PC-9 (cell line): ENCODE measurements at regions not wholly inside any gene's neighbourhood (a gene's known extent, or its start where the extent isn't known, plus 50 kb on each side); places are given as distances from the start of the nearest gene placed in this dataset.
A peak's percentile ranks its signal among the peaks of the same experiment; 100 is the strongest.

Experiments
- BruUV-seq: library from RNA; stranded (reverse); fragments of 400-500 nt; replicated peaks from 2 replicates; lab custom pipeline; 2021; lab: Mats Ljungman, UMichigan
- CTCF ChIA-PET: fragments of 300-600 bp; sonication (Branson Sonifier 250); formaldehyde crosslinking; loops from one replicate; lab custom pipeline; 2022; ENCODE audit warnings: antibody characterized with exemption; lab: Charles Lee
- POLR2A ChIA-PET: fragments of 300-600 bp; sonication (Branson Sonifier 250); formaldehyde crosslinking; loops from one replicate; lab custom pipeline; 2022; ENCODE audit warnings: antibody characterized with exemption; ENCODE audit not compliant: unreplicated experiment; lab: Charles Lee
- DNase-seq, 2 experiments: peaks; one replicate each; pipeline versions ENCODE4 v3.0.0 to v3.0.0-alpha.2; 2015 to 2022; ENCODE audit warnings: mixed read lengths in 1 of 2
- H2AFZ ChIP-seq: fragments of 200-600 bp; sonication (generic); 2 replicates; pipeline ENCODE4 v1.8.1; 2017; ENCODE audit warnings: antibody characterized with exemption
- H3F3A ChIP-seq: fragments of 200-600 bp; sonication (generic); 2 replicates; pipeline ENCODE4 v1.8.1; 2017; ENCODE audit warnings: antibody characterized with exemption, mild to moderate bottlenecking, low read depth; ENCODE audit not compliant: insufficient read depth
- H3K27ac ChIP-seq: fragments of 200-600 bp; sonication (generic); 2 replicates; pipeline ENCODE4 v1.6.1; 2016; ENCODE audit warnings: mixed run types
- H3K27me3 ChIP-seq: fragments of 200-600 bp; sonication (generic); 2 replicates; pipeline ENCODE4 v1.6.1; 2016; ENCODE audit warnings: low read depth, mixed run types; ENCODE audit not compliant: insufficient read depth
- H3K36me3 ChIP-seq: fragments of 200-600 bp; sonication (generic); 2 replicates; pipeline ENCODE4 v1.6.1; 2016; ENCODE audit warnings: low read depth, mixed run types
- H3K4me1 ChIP-seq: fragments of 200-600 bp; sonication (generic); replicated peaks from 2 replicates; pipeline ENCODE4 v1.6.1; 2016; ENCODE audit warnings: mixed run types; ENCODE audit not compliant: insufficient read depth
- H3K4me2 ChIP-seq: fragments of 200-600 bp; sonication (generic); 2 replicates; pipeline ENCODE4 v1.6.1; 2017; ENCODE audit warnings: mixed run types
- H3K4me3 ChIP-seq: fragments of 200-600 bp; sonication (generic); 2 replicates; pipeline ENCODE4 v1.6.1; 2016; ENCODE audit warnings: mixed run types
- H3K79me2 ChIP-seq: fragments of 200-600 bp; sonication (generic); 2 replicates; pipeline ENCODE4 v1.6.1; 2017; ENCODE audit warnings: low read depth, mixed run types
- H3K9me2 ChIP-seq: fragments of 200-600 bp; sonication (generic); 2 replicates; pipeline ENCODE4 v1.8.1; 2017; ENCODE audit warnings: mild to moderate bottlenecking; ENCODE audit not compliant: insufficient read depth
- H3K9me3 ChIP-seq: fragments of 200-600 bp; sonication (generic); 2 replicates; pipeline ENCODE4 v1.8.1; 2016; ENCODE audit warnings: low read depth; ENCODE audit not compliant: insufficient read depth
- H4K20me1 ChIP-seq: fragments of 200-600 bp; sonication (generic); 2 replicates; pipeline ENCODE4 v1.8.1; 2017; ENCODE audit not compliant: insufficient read depth
- CTCF ChIP-seq: fragments of 200-600 bp; sonication (generic); conservative IDR thresholded peaks from 2 replicates; pipeline ENCODE4 v1.6.1; 2017; ENCODE audit warnings: mixed run types, antibody characterized with exemption, mild to moderate bottlenecking, moderate library complexity
- EZH2 ChIP-seq: fragments of 200-600 bp; sonication (generic); IDR thresholded peaks from 2 replicates; pipeline ENCODE4 v1.8.0; 2017; ENCODE audit warnings: antibody characterized with exemption, low read depth
- intact Hi-C: fragments of 100-400 bp; cut with micrococcal nuclease; formaldehyde crosslinking; loops from one replicate; pipeline ENCODE4 v1.10.0; 2022; ENCODE audit not compliant: unreplicated experiment

GRCh38 chr6:159640322-159640721, 52.7 kb downstream of the SOD2 start:
- intact Hi-C loops = no loop called here
- H2AFZ ChIP-seq = no peak overlapping the region
- no peaks in the 10 kb centered on the region for H3K4me1 ChIP-seq
- H3K4me3 ChIP-seq = no peak overlapping the region
- H4K20me1 ChIP-seq = no peaks in the 10 kb centered on the region
- H3K9me3 ChIP-seq = no peaks in the 10 kb centered on the region; the same call in 1 of the 2 replicates
- no TSS peak for BruUV-seq
- H3K79me2 ChIP-seq = no peaks in the 10 kb centered on the region
- no peaks in the 10 kb centered on the region for H3K9me2 ChIP-seq
- CTCF ChIA-PET = no interaction called here
- POLR2A ChIA-PET = no interaction called here
- H3K27ac ChIP-seq = no peak overlapping the region
- H3K36me3 ChIP-seq = no peaks in the 10 kb centered on the region
- DNase-seq = no peak
- no peak overlapping the region for H3K4me2 ChIP-seq
- peaks cover 5% of the 10 kb centered on the region; the same call in 1 of the 2 replicates for H3K27me3 ChIP-seq
- H3F3A ChIP-seq = no peaks in the 10 kb centered on the region
- no peak for TF ChIP-seq CTCF
- TF ChIP-seq EZH2 = no peak

GRCh38 chr6:159639721-159640120, 53.3 kb downstream of the SOD2 start:
- Histone ChIP-seq H3K4me3 (no peak overlapping the region), H2AFZ (no peak overlapping the region), H3K9me3 (no peaks in the 10 kb centered on the region; the same call in 1 of the 2 replicates), H3K27me3 (peaks cover 5% of the 10 kb centered on the region; the same call in 1 of the 2 replicates), H3K9me2 (no peaks in the 10 kb centered on the region), H3K27ac (no peak overlapping the region), H3F3A (no peaks in the 10 kb centered on the region), H3K79me2 (no peaks in the 10 kb centered on the region), H3K36me3 (no peaks in the 10 kb centered on the region), H3K4me2 (no peak overlapping the region), H4K20me1 (no peaks in the 10 kb centered on the region), H3K4me1 (no peaks in the 10 kb centered on the region)
- intact Hi-C loops = no loop called here
- CTCF ChIA-PET = no interaction called here
- POLR2A ChIA-PET = no interaction called here
- DNase-seq = no peak
- BruUV-seq = no TSS peak
- TF ChIP-seq CTCF (no peak), EZH2 (no peak)

- Histone ChIP-seq H3K9me2 (no peaks in the 10 kb centered on the region), H3K27ac (no peak overlapping the region), H3K9me3 (no peaks in the 10 kb centered on the region), H3K27me3 (peaks cover 34% of the 10 kb centered on the region), H3F3A (no peaks in the 10 kb centered on the region), H3K79me2 (no peaks in the 10 kb centered on the region), H3K4me2 (no peak overlapping the region), H2AFZ (no peak overlapping the region), H3K36me3 (no peaks in the 10 kb centered on the region), H3K4me3 (no peak overlapping the region), H4K20me1 (no peaks in the 10 kb centered on the region), H3K4me1 (no peaks in the 10 kb centered on the region)
- DNase-seq = peak in 1 of 2 experiments; percentile 4
- TF ChIP-seq EZH2 = no peak
- peak; percentile 70 for TF ChIP-seq CTCF
- POLR2A ChIA-PET = no interaction called here
- intact Hi-C loops = no loop called here
- no TSS peak for BruUV-seq
- CTCF ChIA-PET = no interaction called here
Observed at GRCh38 chr6:159633196-159633595, 59.8 kb downstream of the SOD2 start.
